A673 (cell line): ENCODE measurements at regions not wholly inside any gene's neighbourhood (a gene's known extent, or its start where the extent isn't known, plus 50 kb on each side); places are given as distances from the start of the nearest gene placed in this dataset.

Source experiments
- BruUV-seq: library from RNA; stranded (reverse); fragments of 400-500 nt; replicated peaks from 2 replicates; lab custom pipeline; 2021; lab: Mats Ljungman, UMichigan
- CTCF ChIA-PET: fragments of 300-600 bp; sonication (Branson Sonifier 250); formaldehyde crosslinking; loops from one replicate; lab custom pipeline; 2022; ENCODE audit warnings: antibody characterized with exemption; lab: Charles Lee
- POLR2A ChIA-PET: fragments of 300-600 bp; sonication (Branson Sonifier 250); formaldehyde crosslinking; loops from one replicate; lab custom pipeline; 2022; ENCODE audit warnings: antibody characterized with exemption; ENCODE audit not compliant: low non-redundant PET; lab: Charles Lee
- DNase-seq: peaks from one replicate; pipeline ENCODE4 v3.0.0-alpha.2; 2015; ENCODE audit warnings: low spot score
- H3K27ac ChIP-seq: fragments of 200-600 bp; sonication (generic); 2 replicates; pipeline ENCODE4 v1.5.1; 2016; ENCODE audit warnings: mixed run types, low read depth, mild to moderate bottlenecking, mixed read lengths, antibody characterized with exemption, low read length; ENCODE audit not compliant: poor library complexity, severe bottlenecking
- H3K27me3 ChIP-seq: fragments of 200-600 bp; sonication (generic); replicated peaks from 2 replicates; pipeline ENCODE4 v1.6.1; 2017; ENCODE audit warnings: mixed run types, low read depth, mild to moderate bottlenecking, mixed read lengths, antibody characterized with exemption, low read length; ENCODE audit not compliant: insufficient read depth, poor library complexity
- H3K36me3 ChIP-seq: fragments of 200-600 bp; sonication (generic); 2 replicates; pipeline ENCODE4 v1.6.1; 2016; ENCODE audit warnings: mixed run types, mild to moderate bottlenecking, mixed read lengths, antibody characterized with exemption, low read length; ENCODE audit not compliant: insufficient read depth, poor library complexity, severe bottlenecking
- H3K4me1 ChIP-seq: fragments of 200-600 bp; sonication (generic); 2 replicates; pipeline ENCODE4 v1.6.1; 2017; ENCODE audit warnings: mixed run types, mild to moderate bottlenecking, mixed read lengths, antibody characterized with exemption, low read length; ENCODE audit not compliant: insufficient read depth, poor library complexity, severe bottlenecking
- H3K4me3 ChIP-seq: fragments of 200-600 bp; sonication (generic); 2 replicates; pipeline ENCODE4 v1.5.1; 2016; ENCODE audit warnings: low read depth, mixed run types, mild to moderate bottlenecking, mixed read lengths, low read length; ENCODE audit not compliant: poor library complexity, severe bottlenecking
- H3K9me3 ChIP-seq: fragments of 200-600 bp; sonication (generic); 2 replicates; pipeline ENCODE4 v1.6.1; 2016; ENCODE audit warnings: mixed run types, low read depth, mild to moderate bottlenecking, mixed read lengths, antibody characterized with exemption, low read length; ENCODE audit not compliant: poor library complexity, severe bottlenecking
- CTCF ChIP-seq: fragments of 300-800, 200-600 bp; sonication (generic); conservative IDR thresholded peaks from 2 replicates; pipeline ENCODE4 v1.5.1; 2017; ENCODE audit warnings: low read depth, mild to moderate bottlenecking, antibody characterized with exemption, low read length, moderate library complexity, mixed read lengths
- EZH2 ChIP-seq: fragments of 200-600 bp; sonication (generic); IDR thresholded peaks from 2 replicates; pipeline ENCODE4 v1.6.1; 2017; ENCODE audit warnings: borderline replicate concordance, low read depth, mild to moderate bottlenecking, mixed read lengths, antibody characterized with exemption, low read length; ENCODE audit not compliant: poor library complexity, severe bottlenecking
- intact Hi-C: fragments of 100-400 bp; cut with micrococcal nuclease; formaldehyde crosslinking; loops from one replicate; pipeline ENCODE4 v1.10.0; 2022; ENCODE audit not compliant: unreplicated experiment

- TF ChIP-seq CTCF (no peak), EZH2 (no peak)
- no peak overlapping the region for H3K27ac ChIP-seq
- no peak for DNase-seq
- H3K36me3 ChIP-seq = no peaks in the 10 kb centered on the region
- ChIA-PET CTCF (no interaction called here), POLR2A (no interaction called here)
- H3K4me3 ChIP-seq = no peak overlapping the region
- H3K27me3 ChIP-seq = no peaks in the 10 kb centered on the region
- H3K9me3 ChIP-seq = no peaks in the 10 kb centered on the region
- no peaks in the 10 kb centered on the region for H3K4me1 ChIP-seq
- no TSS peak for BruUV-seq
- intact Hi-C loops = no loop called here
Observed at GRCh38 chr3:105119801-105120340, 246.8 kb upstream of the ALCAM start.

DNA sequence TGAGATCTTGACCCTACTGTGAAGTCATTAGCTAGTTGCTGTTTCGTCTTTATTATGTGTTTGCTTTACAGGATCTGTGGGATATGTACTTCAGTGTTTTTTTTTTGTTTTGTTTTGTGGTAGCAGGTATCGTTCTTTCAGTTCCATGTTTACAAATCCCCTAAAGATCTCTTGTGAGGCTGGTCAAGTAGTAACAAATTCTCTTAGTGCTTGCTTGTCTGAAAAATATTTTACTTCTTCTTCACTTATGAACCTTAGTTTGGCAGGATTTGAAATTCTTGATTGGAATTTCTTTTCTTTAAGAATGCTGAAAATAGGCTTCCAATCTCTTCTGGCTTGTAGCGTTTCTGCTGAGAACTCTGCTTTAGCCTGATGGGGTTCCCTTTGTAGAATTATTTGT is 235.8 kb upstream of the ALCAM start:
- no peaks in the 10 kb centered on the region for H3K4me1 ChIP-seq
- H3K4me3 ChIP-seq = no peak overlapping the region
- POLR2A ChIA-PET = no interaction called here
- no TSS peak for BruUV-seq
- no peak for DNase-seq
- H3K27me3 ChIP-seq = no peaks in the 10 kb centered on the region
- intact Hi-C loops = no loop called here
- CTCF ChIA-PET = no interaction called here
- no peak for TF ChIP-seq CTCF
- TF ChIP-seq EZH2 = no peak
- no peaks in the 10 kb centered on the region for H3K36me3 ChIP-seq
- H3K9me3 ChIP-seq = peaks cover 21% of the 10 kb centered on the region
- H3K27ac ChIP-seq = no peak overlapping the region

DNA sequence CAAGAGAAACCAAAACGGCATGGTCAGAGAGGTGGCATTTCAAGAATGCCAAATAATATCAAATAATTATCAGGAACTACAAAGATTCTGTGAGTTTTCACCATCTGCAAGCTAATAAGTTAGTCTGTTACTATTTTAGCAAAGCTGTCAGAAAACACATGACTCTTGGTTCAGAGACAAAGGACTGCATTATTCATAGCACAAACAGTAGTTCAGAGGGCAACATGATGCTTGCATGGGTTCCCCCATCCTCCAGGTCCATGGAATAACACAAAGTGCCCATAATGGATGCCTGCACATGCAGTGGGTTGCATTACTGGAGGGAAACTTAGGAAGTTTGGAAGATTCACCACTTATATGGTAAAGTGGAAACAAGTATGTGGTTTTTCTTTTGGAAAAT is 228.8 kb upstream of the ALCAM start:
- Histone ChIP-seq H3K4me1 (no peaks in the 10 kb centered on the region), H3K36me3 (no peaks in the 10 kb centered on the region), H3K4me3 (no peak overlapping the region), H3K27ac (no peak overlapping the region), H3K27me3 (no peaks in the 10 kb centered on the region), H3K9me3 (no peaks in the 10 kb centered on the region)
- ChIA-PET POLR2A (no interaction called here), CTCF (no interaction called here)
- no TSS peak for BruUV-seq
- no peak for DNase-seq
- TF ChIP-seq CTCF = no peak
- no peak for TF ChIP-seq EZH2
- intact Hi-C loops = no loop called here
